GM23338 (cell line): ENCODE measurements at regions not wholly inside any gene's neighbourhood (a gene's known extent, or its start where the extent isn't known, plus 50 kb on each side); places are given as distances from the start of the nearest gene placed in this dataset.

ENCODE experiments used
- ATAC-seq: fragments of 200-7000 bp; cut with Tn5 transposase; 3 replicates; pipeline ENCODE4 v1.9.1; 2020
- DNase-seq: peaks from one replicate; pipeline ENCODE4 v3.0.0-alpha.2; 2015; ENCODE audit warnings: low spot score
- H2AFZ ChIP-seq: fragments of 200-600 bp; sonication (generic); 2 replicates; pipeline ENCODE4 v1.8.0; 2016; ENCODE audit warnings: antibody characterized with exemption, mild to moderate bottlenecking, moderate library complexity
- H3F3A ChIP-seq: fragments of 200-600 bp; sonication (generic); replicated peaks from 2 replicates; pipeline ENCODE4 v1.8.0; 2017; ENCODE audit warnings: antibody characterized with exemption, mixed run types, low read depth
- H3K27ac ChIP-seq: fragments of 200-600 bp; sonication (generic); 2 replicates; pipeline ENCODE4 v1.6.1; 2016; ENCODE audit warnings: low read depth
- H3K27me3 ChIP-seq: fragments of 200-600 bp; sonication (generic); 2 replicates; pipeline ENCODE4 v1.8.0; 2016; ENCODE audit warnings: mild to moderate bottlenecking, mixed run types, moderate library complexity; ENCODE audit not compliant: insufficient read depth
- H3K36me3 ChIP-seq: fragments of 200-600 bp; sonication (generic); 2 replicates; pipeline ENCODE4 v1.8.0; 2016; ENCODE audit warnings: mild to moderate bottlenecking; ENCODE audit not compliant: insufficient read depth
- H3K4me1 ChIP-seq: fragments of 200-600 bp; sonication (generic); 2 replicates; pipeline ENCODE4 v1.8.0; 2016; ENCODE audit warnings: mild to moderate bottlenecking, moderate library complexity; ENCODE audit not compliant: insufficient read depth
- H3K4me2 ChIP-seq: fragments of 200-600 bp; sonication (generic); 2 replicates; pipeline ENCODE4 v1.7.1; 2017; ENCODE audit warnings: mixed run types
- H3K4me3 ChIP-seq: fragments of 200-600 bp; sonication (generic); 2 replicates; pipeline ENCODE4 v1.6.1; 2016; ENCODE audit warnings: mixed run types
- H3K79me2 ChIP-seq: fragments of 200-600 bp; sonication (generic); replicated peaks from 2 replicates; pipeline ENCODE4 v1.8.0; 2017; ENCODE audit warnings: mild to moderate bottlenecking; ENCODE audit not compliant: insufficient read depth
- H3K9me2 ChIP-seq: fragments of 200-600 bp; sonication (generic); 2 replicates; pipeline ENCODE4 v1.8.0; 2017; ENCODE audit not compliant: insufficient read depth
- H4K20me1 ChIP-seq: fragments of 200-600 bp; sonication (generic); replicated peaks from 2 replicates; pipeline ENCODE4 v1.8.0; 2017; ENCODE audit warnings: mild to moderate bottlenecking; ENCODE audit not compliant: insufficient read depth
- H3K27ac Mint-ChIP-seq: 2 replicates; pipeline ENCODE4 v1.8.0; 2020; ENCODE audit warnings: inconsistent platforms, mild to moderate bottlenecking, moderate library complexity, mixed read lengths
- H3K27me3 Mint-ChIP-seq: 3 replicates; pipeline ENCODE4 v1.8.0; 2022; ENCODE audit warnings: low read depth, mild to moderate bottlenecking, moderate library complexity, mixed read lengths, inconsistent platforms; ENCODE audit not compliant: insufficient read depth, poor library complexity
- H3K36me3 Mint-ChIP-seq: 3 replicates; pipeline ENCODE4 v1.8.0; 2021; ENCODE audit warnings: low read depth, mild to moderate bottlenecking, inconsistent platforms, moderate library complexity, mixed read lengths
- H3K4me1 Mint-ChIP-seq: 3 replicates; pipeline ENCODE4 v1.8.0; 2020; ENCODE audit warnings: mild to moderate bottlenecking, inconsistent platforms, mixed read lengths
- H3K4me3 Mint-ChIP-seq: 3 replicates; pipeline ENCODE4 v1.8.0; 2021; ENCODE audit warnings: moderate library complexity, mild to moderate bottlenecking, inconsistent platforms, mixed read lengths
- H3K9me3 Mint-ChIP-seq: 3 replicates; pipeline ENCODE4 v1.8.0; 2020; ENCODE audit warnings: moderate library complexity, mild to moderate bottlenecking, inconsistent platforms, mixed read lengths
- CREB1 ChIP-seq: fragments of 250-450 bp; sonication (Bioruptor Pico); IDR thresholded peaks from 2 replicates; pipeline ENCODE4 v1.5.0; 2020; ENCODE audit warnings: low read depth, mild to moderate bottlenecking, moderate library complexity
- CTCF ChIP-seq, 2 experiments: fragments of 200-600 bp in 1 of 2; sonication (generic) in 1 of 2; conservative IDR thresholded peaks; 2 replicates each; pipeline versions ENCODE4 v1.5.1 to v1.6.1; 2016 to 2017; ENCODE audit warnings: antibody characterized with exemption in 2 of 2, low read depth in 2 of 2, mild to moderate bottlenecking in 2 of 2, moderate library complexity in 1 of 2
- ETS1 ChIP-seq: IDR thresholded peaks from 2 replicates; pipeline ENCODE4 v1.6.1; 2016; ENCODE audit warnings: antibody characterized with exemption
- EZH2 ChIP-seq: fragments of 200-600 bp; sonication (generic); IDR thresholded peaks from one replicate; pipeline ENCODE4 v1.8.0; 2017; ENCODE audit warnings: antibody characterized with exemption, mild to moderate bottlenecking, low read depth; ENCODE audit not compliant: unreplicated experiment
- EZH2phosphoT487 ChIP-seq: fragments of 200-600 bp; sonication (generic); IDR thresholded peaks from one replicate; pipeline ENCODE4 v1.8.1; 2018; ENCODE audit warnings: antibody characterized with exemption; ENCODE audit not compliant: unreplicated experiment
- JUNB ChIP-seq: IDR thresholded peaks from one replicate; pipeline ENCODE4 v1.6.1; 2016; ENCODE audit warnings: antibody characterized with exemption; ENCODE audit not compliant: unreplicated experiment
- NANOG ChIP-seq: IDR thresholded peaks from 2 replicates; pipeline ENCODE4 v1.6.1; 2016; ENCODE audit warnings: antibody characterized with exemption, borderline replicate concordance
- POLR2AphosphoS5 ChIP-seq: IDR thresholded peaks from 2 replicates; pipeline ENCODE4 v1.6.1; 2016; ENCODE audit warnings: antibody characterized with exemption, low read depth
- REST ChIP-seq: IDR thresholded peaks from one replicate; pipeline ENCODE4 v1.6.1; 2018; ENCODE audit warnings: antibody characterized with exemption; ENCODE audit not compliant: unreplicated experiment
- STAT1 ChIP-seq: IDR thresholded peaks from one replicate; pipeline ENCODE4 v1.6.1; 2016; ENCODE audit warnings: antibody characterized with exemption; ENCODE audit not compliant: unreplicated experiment
- ZNF114 ChIP-seq: fragments of 250-450 bp; sonication (Bioruptor Pico); IDR thresholded peaks from 2 replicates; pipeline ENCODE4 v1.5.0; 2020; ENCODE audit warnings: mild to moderate bottlenecking, moderate library complexity
- ZNF331 ChIP-seq: fragments of 250-450 bp; sonication (Bioruptor Pico); IDR thresholded peaks from 2 replicates; pipeline ENCODE4 v1.5.0; 2020; ENCODE audit warnings: low read depth, mild to moderate bottlenecking, moderate library complexity
- ZNF462 ChIP-seq: fragments of 250-450 bp; sonication (Bioruptor Pico); IDR thresholded peaks from 2 replicates; pipeline ENCODE4 v1.5.0; 2020; ENCODE audit warnings: mild to moderate bottlenecking, moderate library complexity

GRCh38 chr2:34723683-34724082, 1124.6 kb upstream of the FAM98A start:
- Histone ChIP-seq H3K9me2 (peaks cover 3% of the 10 kb centered on the region; the same call in 1 of the 2 replicates), H3K36me3 (no peaks in the 10 kb centered on the region), H3K79me2 (no peaks in the 10 kb centered on the region), H4K20me1 (no peaks in the 10 kb centered on the region), H3K27me3 (no peaks in the 10 kb centered on the region), H3K4me2 (no peak overlapping the region), H3F3A (no peaks in the 10 kb centered on the region), H3K4me3 (no peak overlapping the region), H3K4me1 (peaks cover 5% of the 10 kb centered on the region), H3K27ac (no peak overlapping the region), H2AFZ (no peak overlapping the region)
- ATAC-seq = no peak
- TF ChIP-seq EZH2phosphoT487 (no peak), ZNF462 (CRISPR knock-in tag) (no peak), NANOG (no peak), ZNF114 (CRISPR knock-in tag) (no peak), CTCF (conservative IDR thresholded peaks at IDR 0.05; ENCODE audit: low read depth in 2 of 2) (no peak), ZNF331 (CRISPR knock-in tag) (no peak), JUNB (no peak), ETS1 (no peak), REST (no peak), POLR2AphosphoS5 (no peak), STAT1 (no peak), EZH2 (no peak), CREB1 (CRISPR knock-in tag) (no peak)
- H3K27ac Mint-ChIP-seq = no peak overlapping the region
- peaks cover 4% of the 10 kb centered on the region; the same call in 1 of the 3 replicates for H3K36me3 Mint-ChIP-seq
- H3K9me3 Mint-ChIP-seq = peaks cover 3% of the 10 kb centered on the region; the same call in 2 of the 3 replicates
- H3K27me3 Mint-ChIP-seq = no peaks in the 10 kb centered on the region
- no peak for DNase-seq
- no peak overlapping the region for H3K4me3 Mint-ChIP-seq
- peaks cover 11% of the 10 kb centered on the region for H3K4me1 Mint-ChIP-seq
